ENCODE measurements at regions not wholly inside any gene's neighbourhood (a gene's known extent, or its start where the extent isn't known, plus 50 kb on each side); places are given as distances from the start of the nearest gene placed in this dataset.

- no peak for TF ChIP-seq CTCF (IDR thresholded peaks at IDR 0.05 in 8 of 11, conservative IDR thresholded peaks at IDR 0.05 in 3 of 11)
- TF ChIP-seq POLR2AphosphoS5 (IDR thresholded peaks at IDR 0.05), result no peak
- TF ChIP-seq POLR2A (IDR thresholded peaks at IDR 0.05), result no peak
These were observed 118.0 kb upstream of the CDKN3 start for GRCh38 chr14:54278665-54279295.

All from spleen (tissue), 7 donors.